ENCODE measurements at regions not wholly inside any gene's neighbourhood (a gene's known extent, or its start where the extent isn't known, plus 50 kb on each side); places are given as distances from the start of the nearest gene placed in this dataset.

GRCh38 chr7:81583090-81583489 lies 186.8 kb downstream of the HGF start:
- TF ChIP-seq ZNF274 (CRISPR knock-in tag; IDR thresholded peaks at IDR 0.05) = no peak
- no peak for TF ChIP-seq RAD21 (CRISPR knock-in tag; IDR thresholded peaks at IDR 0.05)
- no peak for TF ChIP-seq CBFB (CRISPR knock-in tag; IDR thresholded peaks at IDR 0.05)
- no peak for TF ChIP-seq IRF2 (CRISPR knock-in tag; IDR thresholded peaks at IDR 0.05)

All from HepG2 (cell line).